DMS79 treated with DMSO at 0.1 percent for 48 hours (cell line): ENCODE measurements at regions not wholly inside any gene's neighbourhood (a gene's known extent, or its start where the extent isn't known, plus 50 kb on each side); places are given as distances from the start of the nearest gene placed in this dataset.
"Not testable (repeated sequence)": the region's sequence is repeated elsewhere in the genome, so short reads cannot be mapped to it uniquely, and the experiment has no call there.

Experiments used
- DNase-seq: peaks from one replicate; lab custom pipeline; 2025; lab: John Stamatoyannopoulos, UW

DNA sequence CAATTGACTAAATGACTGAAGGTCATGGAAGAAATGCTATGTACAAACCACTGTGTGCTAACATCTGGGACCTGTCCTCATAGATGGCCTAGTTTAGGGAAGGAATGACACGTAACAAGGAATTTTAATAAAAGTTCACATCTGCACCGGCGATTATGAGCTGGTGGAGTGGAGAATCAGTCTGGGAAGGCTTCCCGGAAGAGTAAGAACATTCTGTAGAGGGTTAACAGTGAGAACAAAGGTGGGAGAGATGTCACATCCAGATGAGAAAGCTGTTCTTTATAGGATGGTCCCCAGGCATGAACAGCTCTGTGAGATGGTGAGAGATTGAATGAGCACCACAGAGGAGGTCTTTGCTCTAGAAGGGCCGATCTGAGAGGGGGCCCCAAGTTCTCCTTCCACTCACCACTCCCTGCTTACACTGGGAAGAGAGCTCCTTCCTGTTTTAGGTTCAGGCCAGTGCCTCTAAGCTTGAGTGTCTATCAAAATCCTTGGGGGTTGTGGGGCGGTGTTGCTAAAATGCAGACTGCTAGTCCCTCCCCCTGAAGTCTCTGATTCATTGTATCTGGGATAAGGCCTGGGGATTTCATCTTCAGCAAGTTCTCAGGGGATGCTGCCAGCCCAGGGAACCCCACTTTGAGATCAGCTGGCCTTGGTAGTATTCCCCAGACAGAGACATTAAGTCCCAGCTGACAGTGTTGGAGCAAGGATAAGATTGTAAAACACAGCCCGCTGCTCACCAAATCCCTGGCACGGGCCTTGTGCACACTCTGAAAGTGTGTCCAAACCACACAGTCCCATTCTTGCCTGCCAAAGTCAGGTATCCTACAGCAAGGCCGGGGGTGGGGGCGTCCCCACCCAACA, 294.7 kb upstream of the MAF start:
- no peak for DNase-seq

DNA sequence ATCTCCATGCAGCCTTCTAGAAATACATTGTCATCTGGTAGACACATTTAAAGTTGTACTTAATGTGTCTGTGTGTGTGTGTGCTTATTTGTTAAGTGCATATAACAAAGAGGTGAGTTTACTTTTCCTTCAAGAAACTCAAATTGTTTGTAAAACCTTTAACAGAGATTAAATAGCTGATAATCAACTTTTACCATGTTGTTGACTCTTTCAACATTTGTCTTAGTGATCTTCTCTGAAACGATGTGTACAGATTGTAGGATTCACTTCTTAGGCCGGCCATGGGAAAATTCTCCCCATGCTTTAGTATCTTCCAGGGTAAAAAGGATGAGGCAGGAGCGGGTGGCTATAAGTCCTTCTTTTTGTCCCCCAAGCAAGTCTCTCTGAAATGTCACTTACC, 292.9 kb upstream of the MAF start:
- DNase-seq = no peak

DNA sequence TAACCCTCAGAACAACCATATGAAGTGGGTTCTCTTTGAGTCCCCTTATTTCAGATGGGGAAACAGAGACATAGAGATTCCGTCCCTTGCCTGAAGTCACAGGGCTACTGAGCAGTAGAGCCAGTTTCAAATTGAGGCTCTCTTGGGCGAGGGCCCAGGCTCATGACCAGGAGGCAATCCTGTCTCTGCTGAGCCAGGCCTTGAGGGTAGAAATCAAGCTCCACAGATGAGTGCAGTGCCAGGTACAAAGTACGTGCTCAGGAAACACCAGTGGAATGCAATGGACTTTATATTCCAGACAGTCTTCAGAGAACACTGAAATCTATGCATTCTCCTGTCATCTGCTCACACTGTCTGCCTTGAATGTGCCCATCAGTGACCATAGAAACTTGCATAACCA, 291.7 kb upstream of the MAF start:
- no peak for DNase-seq

DNA sequence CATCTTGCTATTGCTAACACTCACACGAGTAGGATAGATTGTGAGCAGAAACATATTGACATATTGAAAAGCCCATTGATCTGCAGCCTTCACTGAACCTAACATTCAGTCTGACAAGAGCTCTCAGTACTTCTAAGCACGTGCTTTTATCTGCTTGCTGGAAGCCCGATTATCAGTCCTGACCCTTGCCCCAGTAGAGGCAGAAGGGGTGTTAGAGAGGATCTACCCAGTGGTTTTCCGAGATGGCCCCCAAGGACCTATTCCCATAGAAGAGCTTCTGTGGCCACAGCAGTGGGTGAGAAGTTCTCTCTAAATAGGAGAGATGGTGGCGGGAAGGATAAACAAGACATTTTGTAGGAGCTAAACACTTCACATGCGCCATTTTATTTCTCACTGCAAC, 290.9 kb upstream of the MAF start:
- DNase-seq = no peak

DNA sequence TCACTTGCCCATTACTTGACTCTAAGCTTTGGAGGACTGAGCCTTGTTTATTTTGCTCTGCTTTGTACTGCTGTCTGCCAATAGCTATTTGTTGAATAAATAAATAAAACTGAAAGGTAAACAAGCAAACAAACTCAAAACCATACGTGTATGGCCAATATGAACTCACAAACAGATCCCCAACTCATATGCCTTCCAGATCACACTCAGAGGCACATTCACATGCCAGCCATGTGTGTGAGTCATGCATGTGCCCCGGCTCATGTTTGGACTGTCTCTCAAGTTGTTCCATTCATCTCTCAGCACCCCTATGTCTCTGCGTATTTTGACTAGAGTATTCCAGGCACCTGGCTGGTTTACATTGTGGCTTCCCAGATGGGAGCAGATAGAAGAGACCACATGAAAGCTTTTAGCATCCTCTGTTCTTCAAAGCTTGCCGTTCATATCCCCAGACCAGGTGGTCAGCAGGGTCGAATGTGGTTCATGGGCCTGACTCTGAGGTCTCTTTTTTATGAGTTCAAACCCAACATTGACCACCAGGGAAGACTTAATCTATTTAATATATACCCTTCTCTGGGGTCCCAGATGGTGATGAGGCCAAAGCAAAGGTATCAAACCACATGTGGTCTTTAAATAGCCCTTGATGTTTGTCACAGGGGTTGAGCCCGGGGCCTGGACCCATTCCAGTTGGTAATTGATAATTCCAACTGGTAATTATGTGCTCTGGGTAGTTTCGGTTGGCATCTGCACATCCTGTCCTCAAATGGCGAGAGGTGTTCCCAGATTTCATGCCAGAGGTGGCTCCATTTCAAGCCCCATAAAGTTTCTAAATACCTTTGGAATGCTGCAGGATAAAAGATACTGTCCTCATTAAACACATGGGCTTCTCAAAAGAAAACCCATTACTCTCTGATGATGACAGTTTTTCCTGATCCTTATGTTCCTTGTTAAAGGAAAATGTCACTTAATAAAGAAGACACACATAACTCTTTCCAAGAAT, 287.3 kb upstream of the MAF start:
- no peak for DNase-seq

DNA sequence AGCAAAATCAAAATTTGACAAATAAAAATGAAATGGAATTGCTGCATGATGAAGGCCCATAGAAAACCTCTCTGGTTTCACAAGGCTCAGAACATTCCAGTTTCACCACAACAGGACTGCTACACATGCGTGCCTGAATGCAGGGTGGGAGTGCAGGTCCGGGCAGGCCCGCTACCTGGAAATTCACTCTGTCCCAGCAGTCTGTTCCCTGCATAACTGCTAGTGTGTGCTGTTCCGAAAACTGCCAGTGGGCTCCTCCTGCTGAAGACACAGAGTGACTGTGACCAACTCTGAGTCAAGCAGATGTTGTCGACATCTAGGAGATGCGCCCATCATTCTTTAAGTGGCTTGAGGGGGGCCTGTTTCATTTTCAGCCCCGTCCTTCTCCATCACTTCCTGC, 284.8 kb upstream of the MAF start:
- no peak for DNase-seq

DNA sequence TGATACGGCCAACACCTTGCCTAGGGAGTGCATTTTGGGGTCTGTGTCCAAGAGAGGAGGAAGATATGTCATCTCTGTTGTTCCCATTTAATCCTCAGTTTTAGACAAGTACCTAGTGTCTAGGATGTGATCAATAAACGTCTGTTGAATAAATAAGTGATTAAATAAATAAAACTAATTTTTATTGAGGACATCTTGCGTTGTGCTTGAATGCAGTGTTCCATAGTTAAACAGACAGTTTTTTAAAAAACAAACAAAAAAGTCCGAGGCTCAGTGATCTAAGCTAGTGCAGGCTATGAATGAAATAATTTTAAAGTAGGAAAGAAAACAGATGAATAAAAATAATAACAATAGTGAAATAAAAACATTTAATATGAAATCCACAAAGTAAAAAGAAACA, 283.0 kb upstream of the MAF start:
- no peak for DNase-seq

DNA sequence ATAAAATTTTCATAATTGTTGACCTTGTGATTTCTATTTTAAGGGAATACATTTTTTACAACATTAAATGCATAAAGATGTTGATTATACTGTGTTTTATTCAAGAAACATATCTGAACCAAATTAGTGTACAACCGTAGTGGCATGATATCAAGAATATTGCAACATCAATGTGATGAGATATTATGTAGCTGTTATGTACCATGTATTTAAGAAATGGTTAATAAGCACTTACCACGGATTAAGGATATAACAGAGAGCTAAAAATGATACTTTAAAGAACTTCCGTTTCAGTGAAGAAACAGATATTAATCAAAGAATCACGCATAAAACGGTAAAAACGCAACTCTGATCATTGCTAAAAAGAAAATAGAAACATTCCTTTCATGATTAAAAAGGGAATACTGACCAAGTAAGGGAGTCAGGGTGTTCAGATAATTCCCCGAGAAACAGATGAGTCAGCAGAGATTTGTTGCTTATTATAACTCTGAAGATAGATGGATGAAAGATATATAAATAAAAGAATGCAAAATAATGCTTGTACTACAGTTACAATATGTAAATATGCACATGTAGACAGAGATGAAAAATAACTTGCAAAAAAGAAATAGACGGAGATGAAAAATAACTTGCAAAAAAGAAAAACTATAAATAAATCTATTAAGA, 281.9 kb upstream of the MAF start:
- DNase-seq = no peak

DNA sequence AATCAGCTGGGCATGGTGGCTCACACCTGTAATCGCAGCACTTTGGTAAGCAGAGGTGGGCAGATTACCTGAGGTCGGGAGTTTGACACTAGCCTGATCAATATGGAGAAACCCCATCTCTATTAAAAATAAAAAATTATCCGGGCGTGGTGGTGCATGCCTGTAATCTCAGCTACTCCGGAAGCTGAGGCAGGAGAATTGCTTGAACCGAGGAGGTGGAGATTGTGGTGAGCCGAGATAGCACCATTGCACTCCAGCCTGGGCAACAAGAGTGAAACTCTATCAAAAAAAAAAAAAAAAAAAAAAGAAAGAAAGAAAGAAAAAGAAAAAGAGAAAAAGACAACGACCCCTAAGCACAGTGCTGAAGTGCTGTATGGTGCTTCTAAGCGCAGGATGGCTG, 280.6 kb upstream of the MAF start:
- not testable (repeated sequence) for DNase-seq

DNA sequence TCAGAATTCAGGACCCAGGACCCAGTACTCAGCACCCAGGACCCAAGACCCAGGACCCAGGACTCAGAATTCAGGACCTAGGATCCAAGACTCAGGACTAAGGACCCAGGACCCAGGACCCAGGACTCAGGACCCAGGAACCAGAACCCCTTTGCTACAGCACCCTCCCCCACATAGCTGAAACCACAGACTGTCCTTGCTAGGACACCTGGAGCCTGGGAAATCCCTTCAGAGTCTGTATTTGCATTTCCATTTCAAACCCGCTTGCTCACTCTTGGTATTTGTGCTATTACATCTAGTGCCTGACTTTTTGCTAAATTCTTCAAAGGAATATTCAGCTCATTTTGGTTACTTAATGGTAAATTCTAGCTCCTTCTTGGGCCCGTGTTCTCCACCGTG, 275.8 kb upstream of the MAF start:
- no peak for DNase-seq

DNA sequence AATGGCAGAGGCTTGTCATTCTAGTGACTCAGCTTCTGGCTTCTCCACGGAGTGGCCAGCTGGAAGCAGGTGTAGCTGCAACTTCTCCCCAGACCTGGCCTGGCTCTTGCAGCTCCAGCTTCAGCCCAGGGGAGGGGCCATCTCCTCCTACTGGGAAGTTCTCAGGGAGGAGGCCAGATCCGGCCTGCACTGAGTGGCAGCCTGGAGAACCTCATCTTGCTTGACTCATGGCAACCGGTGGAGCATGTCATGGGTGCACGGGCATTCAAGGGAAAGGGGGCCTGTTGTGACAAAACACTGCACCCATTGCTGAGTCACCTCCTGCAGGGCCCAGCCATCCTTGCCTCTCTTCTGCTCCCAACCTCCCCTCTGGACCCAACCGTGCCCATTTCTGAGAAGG, 273.9 kb upstream of the MAF start:
- no peak for DNase-seq

DNA sequence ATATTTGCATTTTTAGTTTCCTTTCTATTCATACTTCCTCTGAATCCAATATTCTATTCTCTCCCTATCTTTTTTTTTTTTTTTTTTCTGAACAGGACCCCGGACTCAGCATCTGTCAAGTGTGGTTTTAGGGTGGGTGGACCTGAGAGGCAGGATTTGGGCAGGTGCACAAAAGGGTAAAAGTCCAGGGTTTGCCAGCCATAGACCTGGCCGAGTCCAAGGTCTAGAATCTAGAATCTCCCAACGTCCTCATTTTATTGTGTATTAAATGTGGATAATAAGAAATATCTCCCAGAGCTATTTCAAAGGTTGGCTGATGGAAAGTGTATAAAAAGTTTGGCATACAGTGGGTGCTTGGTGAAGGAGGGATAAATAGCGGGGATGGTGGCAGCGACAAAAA, 273.3 kb upstream of the MAF start:
- no peak for DNase-seq

DNA sequence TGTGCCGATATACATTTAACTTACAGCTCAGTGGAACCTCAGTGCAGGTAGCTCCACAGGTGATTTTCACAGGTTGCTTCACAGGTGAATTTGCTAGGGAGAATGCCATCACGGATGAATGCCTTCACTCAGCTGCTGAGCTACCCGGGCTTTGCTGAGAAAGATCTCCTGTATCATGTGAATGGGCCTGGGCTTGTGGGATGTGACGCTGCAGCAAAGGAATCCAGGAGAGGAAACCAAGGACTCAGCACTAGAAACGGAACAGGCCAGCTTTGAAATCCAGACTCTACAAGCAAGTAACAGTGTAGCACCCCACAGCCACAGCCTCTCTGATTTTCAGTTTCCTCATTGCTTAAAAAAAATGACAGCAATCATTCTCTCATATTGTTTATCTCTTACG, 271.4 kb upstream of the MAF start:
- no peak for DNase-seq

DNA sequence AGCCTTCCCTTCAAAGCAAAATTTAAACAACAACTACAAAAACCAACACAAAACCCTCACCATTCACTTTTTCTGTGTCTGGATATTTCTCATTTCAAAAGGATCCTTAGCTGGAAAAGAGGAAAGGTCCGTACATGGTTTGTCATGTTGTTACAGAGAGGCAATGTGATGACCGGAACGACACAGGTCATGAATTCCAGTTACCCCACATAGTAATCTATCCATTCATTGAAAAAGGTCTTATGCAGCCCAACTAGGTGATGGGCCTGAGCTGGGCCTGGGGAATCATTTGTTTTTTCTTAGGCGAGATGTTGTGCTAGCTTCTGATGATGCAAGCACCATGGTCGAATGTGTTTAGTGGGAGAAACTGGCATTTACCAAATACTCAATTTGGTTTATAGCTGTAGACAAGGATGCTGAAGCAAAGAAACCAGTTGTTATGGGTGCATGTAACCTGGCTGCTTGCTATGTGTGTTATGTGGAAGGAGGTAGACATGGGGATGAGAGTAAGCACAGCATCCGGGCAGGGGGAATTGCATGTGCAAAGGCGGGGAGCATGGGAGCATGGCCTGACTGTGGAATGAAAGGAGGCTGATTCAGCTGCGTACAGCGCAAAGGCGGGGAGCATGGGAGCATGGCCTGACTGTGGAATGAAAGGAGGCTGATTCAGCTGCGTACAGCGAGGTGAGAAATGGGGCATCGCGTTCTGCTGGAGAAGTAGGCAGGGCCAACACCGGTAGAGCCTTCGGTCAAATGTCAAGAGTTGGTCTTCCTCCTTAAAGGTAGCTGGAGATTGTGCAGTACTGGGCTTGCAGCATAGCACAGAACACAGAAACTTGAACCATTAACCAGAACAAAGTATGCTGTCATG, 269.7 kb upstream of the MAF start:
- no peak for DNase-seq

DNA sequence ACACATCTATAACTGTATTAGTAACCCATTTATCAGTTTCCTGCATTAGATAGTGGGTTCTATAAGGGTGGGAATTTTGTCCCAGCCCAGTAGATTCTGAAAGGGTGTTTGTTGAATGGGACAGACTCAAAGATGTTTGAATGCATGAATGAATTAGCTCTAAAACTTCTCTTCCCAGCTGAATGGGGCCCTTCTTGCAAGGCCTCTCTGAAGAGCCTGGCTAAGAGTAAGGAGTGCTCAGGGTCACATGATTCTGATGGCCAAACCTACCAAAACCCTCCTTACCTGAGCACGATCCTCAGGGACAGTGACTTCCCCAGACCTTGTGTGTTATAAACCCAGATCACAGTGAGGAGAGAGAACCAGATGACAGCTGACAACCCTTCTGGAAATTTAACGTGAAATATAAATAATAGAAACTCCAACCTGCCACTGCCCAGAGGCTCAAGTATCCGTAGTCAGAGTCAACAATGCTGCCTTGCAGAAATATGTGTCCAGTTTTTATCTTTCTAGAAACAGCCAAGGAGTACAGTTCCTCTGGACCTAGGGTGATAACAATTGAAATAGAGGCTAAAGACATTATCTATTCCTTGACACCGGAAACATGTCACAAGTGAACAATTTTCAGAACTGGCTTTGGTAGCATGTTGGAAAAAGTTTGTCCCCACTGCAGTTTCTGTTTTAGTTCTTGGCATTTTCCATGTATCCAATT, 268.9 kb upstream of the MAF start:
- DNase-seq = no peak

DNA sequence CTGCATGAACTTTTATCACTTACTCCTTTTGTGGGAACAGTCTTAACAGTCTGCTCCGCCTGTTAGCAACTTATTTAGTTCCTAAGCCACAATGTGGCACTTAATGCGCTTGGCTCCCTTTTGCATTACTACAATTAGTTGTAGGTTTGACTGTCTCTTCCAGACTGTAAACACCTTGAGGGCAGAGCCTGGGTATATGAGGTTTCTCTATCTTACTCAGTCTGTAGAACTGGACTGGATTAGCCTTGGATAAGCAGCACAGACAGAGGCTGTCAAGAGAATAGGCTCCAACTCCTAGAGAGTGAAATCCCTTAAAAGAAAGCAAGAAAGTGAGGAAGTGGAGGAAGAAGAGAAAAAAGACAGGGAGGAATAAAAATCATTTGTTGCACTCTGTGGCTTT, 268.3 kb upstream of the MAF start:
- DNase-seq = no peak

DNA sequence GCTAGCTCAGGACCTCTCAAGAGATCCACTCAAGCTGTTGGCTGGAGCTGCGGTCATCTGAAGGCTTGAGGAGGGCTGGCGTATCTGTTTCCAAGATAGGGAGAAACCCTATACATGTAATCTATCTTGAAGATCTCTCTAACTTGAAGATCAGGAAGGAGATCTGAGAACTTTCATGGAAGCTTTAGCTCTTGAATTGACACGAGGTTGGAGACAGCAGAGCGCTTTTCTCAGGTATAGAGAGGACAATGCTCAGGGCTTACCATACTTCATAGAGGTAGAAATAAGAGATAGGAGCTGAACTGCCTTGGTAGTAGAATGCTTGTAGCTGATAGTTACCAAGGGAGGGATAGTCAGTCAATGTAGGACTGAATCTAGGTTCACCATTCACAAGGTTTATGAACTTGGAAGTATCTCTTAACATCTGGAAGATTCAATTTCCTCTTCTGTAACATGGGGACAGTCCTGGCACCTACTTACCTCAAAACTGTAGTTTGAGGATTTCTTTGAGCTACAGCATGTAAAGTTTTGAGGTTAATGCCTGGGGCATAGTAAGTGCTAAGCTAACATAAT, 267.0 kb upstream of the MAF start:
- DNase-seq = no peak

DNA sequence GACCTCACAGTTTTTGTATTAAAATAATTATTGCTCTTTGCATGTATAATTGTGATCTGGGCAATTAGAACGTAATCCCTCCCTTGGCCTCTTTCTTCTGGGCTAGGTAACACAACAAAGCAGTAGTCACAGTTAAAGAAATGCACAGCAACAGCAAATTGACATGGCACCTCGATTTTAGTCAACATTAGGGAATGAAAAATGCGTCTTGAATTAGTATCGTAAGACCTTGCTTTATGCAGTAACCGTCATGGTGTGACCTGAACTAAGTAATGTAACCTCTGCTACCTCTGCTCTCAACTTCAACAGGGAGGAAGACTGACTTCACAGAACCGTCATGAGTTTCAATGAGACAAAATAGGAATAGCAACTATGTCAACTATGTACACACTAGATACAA, 265.4 kb upstream of the MAF start:
- no peak for DNase-seq

DNA sequence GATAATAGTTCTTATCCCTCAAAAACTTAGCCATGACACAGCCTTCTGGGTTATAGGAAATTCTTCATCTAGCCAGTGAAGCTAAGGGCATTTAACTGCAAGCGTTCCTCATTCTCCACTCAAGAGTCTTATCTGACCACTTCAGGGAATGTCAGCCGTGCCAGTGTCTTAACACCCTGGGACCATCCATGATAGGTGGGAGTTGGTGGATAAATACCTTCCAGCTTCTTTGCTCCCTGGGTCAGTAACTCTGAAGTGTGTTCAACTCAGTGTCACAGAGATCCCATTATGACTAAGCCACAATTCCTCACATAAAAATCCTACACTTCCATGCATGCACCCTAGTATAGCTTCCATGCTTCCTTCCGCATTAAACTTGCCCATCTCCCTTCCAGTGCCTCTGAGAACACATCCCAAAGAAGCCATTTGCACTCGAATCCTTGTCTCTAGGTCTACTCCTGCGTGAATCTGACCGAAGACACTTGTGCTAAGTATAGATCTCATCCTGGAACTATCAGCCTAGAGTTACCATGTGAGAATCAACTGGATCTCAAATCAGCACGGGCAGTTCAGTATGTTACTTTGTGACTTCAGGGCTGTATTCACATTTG, 264.3 kb upstream of the MAF start:
- DNase-seq = no peak
